22Rv1 (cell line): ENCODE measurements at regions not wholly inside any gene's neighbourhood (a gene's known extent, or its start where the extent isn't known, plus 50 kb on each side); places are given as distances from the start of the nearest gene placed in this dataset.

ENCODE experiments used
- ZFX ChIP-seq: fragments of 450-650 bp; IDR thresholded peaks from 2 replicates; pipeline ENCODE4 v1.6.1; 2017; ENCODE audit warnings: antibody characterized with exemption, borderline replicate concordance
- TF ChIP-seq, protein P1 (sequence below): fragments of 450-650 bp; IDR thresholded peaks from 2 replicates; pipeline ENCODE4 v1.5.1; 2017; ENCODE audit warnings: mild to moderate bottlenecking

DNA sequence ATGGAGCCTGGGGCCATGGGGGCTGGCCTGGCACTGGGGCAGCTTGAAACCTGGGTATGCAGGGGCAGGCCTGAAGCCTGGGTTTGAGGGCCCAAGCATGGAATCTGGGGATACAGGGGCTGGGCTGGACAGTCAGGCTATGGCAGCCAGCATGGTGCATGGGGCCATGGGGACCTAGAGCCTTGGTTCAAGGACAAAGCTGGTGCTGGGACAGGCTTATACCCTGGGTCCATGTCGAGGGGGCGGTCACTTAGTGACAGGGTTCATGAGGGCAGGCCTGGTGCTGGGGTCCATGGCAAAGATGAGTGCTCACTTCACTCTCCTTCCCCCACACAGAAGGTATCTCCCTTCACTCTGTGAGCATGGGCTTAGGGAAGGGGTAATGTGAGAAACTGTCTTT, 116.2 kb downstream of the BBS10 start:
- TF ChIP-seq, protein P1, sequence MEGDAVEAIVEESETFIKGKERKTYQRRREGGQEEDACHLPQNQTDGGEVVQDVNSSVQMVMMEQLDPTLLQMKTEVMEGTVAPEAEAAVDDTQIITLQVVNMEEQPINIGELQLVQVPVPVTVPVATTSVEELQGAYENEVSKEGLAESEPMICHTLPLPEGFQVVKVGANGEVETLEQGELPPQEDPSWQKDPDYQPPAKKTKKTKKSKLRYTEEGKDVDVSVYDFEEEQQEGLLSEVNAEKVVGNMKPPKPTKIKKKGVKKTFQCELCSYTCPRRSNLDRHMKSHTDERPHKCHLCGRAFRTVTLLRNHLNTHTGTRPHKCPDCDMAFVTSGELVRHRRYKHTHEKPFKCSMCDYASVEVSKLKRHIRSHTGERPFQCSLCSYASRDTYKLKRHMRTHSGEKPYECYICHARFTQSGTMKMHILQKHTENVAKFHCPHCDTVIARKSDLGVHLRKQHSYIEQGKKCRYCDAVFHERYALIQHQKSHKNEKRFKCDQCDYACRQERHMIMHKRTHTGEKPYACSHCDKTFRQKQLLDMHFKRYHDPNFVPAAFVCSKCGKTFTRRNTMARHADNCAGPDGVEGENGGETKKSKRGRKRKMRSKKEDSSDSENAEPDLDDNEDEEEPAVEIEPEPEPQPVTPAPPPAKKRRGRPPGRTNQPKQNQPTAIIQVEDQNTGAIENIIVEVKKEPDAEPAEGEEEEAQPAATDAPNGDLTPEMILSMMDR = no peak
- no peak for TF ChIP-seq ZFX
